ENCODE measurements at regions not wholly inside any gene's neighbourhood (a gene's known extent, or its start where the extent isn't known, plus 50 kb on each side); places are given as distances from the start of the nearest gene placed in this dataset.
"Not testable (repeated sequence)": the region's sequence is repeated elsewhere in the genome, so short reads cannot be mapped to it uniquely, and the experiment has no call there.

- DNase-seq (ENCODE audit: low spot score): no peak
Measured at GRCh38 chr4:1572964-1573720, 111.0 kb downstream of the FAM53A start.

- DNase-seq (ENCODE audit: low spot score): no peak
Measured at GRCh38 chr4:1572521-1572920, 111.6 kb downstream of the FAM53A start.

- no peak for DNase-seq (ENCODE audit: low spot score)
Measured at GRCh38 chr4:1572010-1572385, 112.1 kb downstream of the FAM53A start.

DNA sequence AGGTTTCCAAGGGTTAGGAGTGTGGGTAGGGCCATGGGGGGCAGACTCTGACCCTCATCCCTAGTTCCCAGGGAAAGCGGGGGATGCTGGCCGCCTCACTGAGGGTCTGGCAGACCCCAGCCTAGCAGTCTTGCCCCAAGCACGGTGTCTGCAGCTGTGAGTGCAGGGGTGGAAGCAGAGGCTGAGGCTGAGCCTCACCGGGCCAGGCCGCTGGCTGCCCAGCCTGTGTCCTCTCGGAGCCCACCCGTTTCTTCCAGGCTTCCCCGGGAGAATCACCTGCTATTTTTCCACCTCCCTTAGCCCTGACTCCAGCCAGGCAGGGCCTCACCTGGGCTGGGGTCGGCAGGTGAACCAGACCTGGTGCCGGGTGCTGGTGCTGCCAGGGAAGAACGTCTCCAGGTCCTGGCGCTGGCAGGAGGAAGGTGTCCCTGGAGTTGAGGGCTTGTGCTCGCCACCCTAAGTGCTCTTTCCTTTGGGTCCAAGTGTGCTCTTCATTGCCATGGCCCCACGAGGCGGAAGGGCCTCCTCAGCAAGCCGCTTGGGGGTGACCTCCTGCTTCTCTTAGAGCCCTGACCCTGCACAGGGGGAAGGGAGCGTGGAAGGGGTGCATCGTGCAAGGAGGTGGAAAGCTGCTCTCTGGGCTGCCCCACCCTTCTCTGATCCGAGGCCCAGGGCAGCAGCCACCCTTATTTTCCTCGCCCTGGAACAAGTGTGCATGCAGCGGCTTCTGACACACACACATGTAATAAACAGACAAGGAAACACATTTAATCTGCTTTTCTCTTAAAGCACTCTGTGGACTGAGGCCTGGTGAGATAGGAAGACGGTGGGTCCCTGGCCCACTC, 112.7 kb downstream of the FAM53A start:
- DNase-seq (ENCODE audit: low spot score): no peak

DNA sequence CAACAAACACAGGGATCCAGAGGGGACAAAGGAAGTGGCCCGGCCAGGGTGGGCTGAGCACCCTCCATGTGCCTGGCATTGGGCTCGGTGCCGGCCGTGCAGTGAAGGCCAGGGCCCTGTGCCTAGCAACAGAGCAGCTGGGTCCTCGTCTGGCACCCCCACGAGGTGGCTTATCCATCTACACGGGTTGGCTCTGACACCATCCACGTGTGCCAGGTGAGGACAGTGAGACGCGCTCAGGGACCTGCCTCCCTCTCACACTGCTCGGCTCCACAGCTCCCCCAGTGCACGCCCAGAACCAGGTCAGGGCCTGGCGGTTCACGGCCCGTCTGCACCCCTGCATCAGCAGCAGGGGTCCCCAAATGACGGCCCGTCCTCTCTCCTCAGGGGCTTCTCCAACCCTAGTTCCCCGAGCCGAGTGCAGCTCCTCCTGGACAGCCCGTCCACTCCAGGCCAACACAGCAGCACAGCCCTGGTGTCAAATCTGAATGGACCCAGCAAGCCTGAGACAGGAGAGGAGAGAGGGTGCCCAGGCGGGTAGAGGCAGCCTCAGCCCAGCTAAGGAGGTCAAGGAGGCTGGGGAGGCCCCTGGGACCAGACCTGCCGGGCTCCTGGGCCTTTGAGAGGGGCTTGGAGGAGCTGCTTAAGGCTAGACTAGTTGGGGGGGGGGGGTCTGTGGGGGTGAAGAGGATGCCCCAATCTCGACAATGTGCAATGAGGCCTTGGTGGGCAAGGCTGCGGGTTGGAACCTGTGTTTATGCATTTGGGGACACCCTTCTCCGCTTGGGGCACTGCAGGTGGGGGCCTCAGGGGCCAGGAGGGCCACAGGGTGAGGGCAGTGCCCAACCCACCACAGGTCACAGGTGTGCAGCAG, 113.6 kb downstream of the FAM53A start:
- DNase-seq (ENCODE audit: low spot score): no peak

- DNase-seq (ENCODE audit: low spot score): no peak
Measured at GRCh38 chr4:1569461-1570151, 114.5 kb downstream of the FAM53A start.

- DNase-seq (ENCODE audit: low spot score): no peak
Measured at GRCh38 chr4:1568855-1569460, 115.2 kb downstream of the FAM53A start.

GRCh38 chr4:1567808-1568581, 116.1 kb downstream of the FAM53A start:
- no peak for DNase-seq (ENCODE audit: low spot score)

GRCh38 chr4:1567519-1567807, 116.7 kb downstream of the FAM53A start:
- DNase-seq (ENCODE audit: low spot score): no peak

DNA sequence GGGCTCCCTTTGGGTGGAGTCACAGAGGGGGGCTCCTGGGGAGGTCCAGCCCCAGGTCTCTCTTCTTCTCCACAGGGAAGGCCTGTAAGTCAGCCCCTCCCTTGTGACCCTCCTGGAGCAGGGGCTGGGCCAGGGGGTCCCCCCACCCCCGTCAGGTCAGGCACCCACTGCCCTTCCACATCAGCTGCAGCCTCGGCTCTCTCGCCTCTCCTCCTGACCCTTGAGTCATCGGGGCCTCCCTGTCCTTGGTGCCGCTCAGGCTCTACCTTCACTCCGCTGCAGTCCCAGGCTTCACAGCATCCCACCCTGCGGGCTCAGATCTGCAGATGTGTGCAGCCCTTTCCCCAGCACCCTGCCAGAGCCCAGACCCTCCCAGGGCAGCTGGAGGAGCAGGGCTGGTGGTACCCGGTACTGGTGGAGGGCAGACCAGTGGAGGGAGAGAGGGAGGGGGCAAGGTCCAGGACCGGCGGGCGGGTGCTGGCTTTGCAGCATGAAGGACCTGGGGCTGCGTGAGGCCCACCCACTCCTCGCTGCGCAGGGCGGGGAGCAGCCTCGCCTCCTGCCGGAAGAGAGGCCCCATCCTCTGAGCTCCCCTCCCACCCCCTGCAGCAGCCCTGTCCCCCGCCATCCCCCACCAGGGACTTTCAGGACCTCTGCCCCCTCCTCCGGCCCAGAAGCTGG, 117.1 kb downstream of the FAM53A start:
- DNase-seq (ENCODE audit: low spot score): no peak

GRCh38 chr4:1566301-1566837, 117.7 kb downstream of the FAM53A start:
- not testable (repeated sequence) for DNase-seq (ENCODE audit: low spot score)

- no peak for DNase-seq (ENCODE audit: low spot score)
Measured at GRCh38 chr4:1565598-1566295, 118.4 kb downstream of the FAM53A start.

GRCh38 chr4:1564535-1565375, 119.4 kb downstream of the FAM53A start:
- no peak for DNase-seq (ENCODE audit: low spot score)

- no peak for DNase-seq (ENCODE audit: low spot score)
Measured at GRCh38 chr4:1563768-1564485, 120.2 kb downstream of the FAM53A start.

DNA sequence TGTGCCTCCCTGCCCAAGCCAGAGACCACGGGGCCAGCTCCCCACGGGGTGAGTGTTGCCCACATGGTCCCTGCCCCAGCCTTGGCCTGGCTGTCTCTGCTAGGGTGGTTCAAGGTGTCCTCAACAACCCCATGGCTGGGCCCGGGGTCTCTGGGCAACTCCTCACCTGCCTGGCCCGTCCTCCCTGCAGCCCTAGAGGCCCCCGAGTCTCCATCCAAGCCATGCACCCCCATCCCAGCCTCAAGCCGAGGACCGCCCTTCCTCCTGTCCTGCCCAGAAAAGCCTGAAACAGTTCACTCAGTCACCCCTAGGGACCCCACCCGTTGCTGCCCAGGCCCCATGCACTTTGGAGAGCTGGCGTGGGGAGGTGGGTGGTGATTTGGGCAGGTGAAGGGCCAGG, 120.9 kb downstream of the FAM53A start:
- no peak for DNase-seq (ENCODE audit: low spot score)

DNA sequence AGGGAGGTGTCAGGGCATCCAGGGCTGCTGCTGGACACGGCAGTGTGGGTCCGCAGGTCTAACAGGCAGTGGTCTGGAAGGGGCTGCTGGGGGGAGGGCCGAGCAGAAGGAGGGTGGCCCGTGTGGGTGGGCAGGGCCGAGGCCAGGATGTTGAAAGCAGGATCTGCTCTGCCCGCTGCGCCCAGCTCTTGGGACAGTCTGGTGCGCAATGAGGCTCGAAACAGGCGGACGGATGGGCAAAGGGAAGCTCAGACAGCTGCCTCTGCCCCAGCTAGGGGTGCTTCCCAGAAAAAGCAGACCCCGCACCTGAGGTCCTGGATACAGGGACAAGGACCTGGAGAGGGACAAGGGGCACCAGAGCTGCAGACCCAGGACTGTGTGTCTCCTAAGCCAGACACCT, 121.3 kb downstream of the FAM53A start:
- DNase-seq (ENCODE audit: low spot score): no peak

GRCh38 chr4:1562371-1562770, 121.7 kb downstream of the FAM53A start:
- DNase-seq (ENCODE audit: low spot score): no peak
